WI38 (cell line): ENCODE measurements at regions not wholly inside any gene's neighbourhood (a gene's known extent, or its start where the extent isn't known, plus 50 kb on each side); places are given as distances from the start of the nearest gene placed in this dataset.
"Not testable (repeated sequence)": the region's sequence is repeated elsewhere in the genome, so short reads cannot be mapped to it uniquely, and the experiment has no call there.

Experiments used
- H3K4me3 ChIP-seq: 2 replicates; pipeline ENCODE4 v1.5.1; 2011; ENCODE audit warnings: low read depth, mild to moderate bottlenecking, control low read depth, low read length
- TF ChIP-seq, protein P1 (sequence below): IDR thresholded peaks from 2 replicates; pipeline ENCODE4 v1.5.1; 2012; ENCODE audit warnings: low read depth, mild to moderate bottlenecking, control low read depth, low read length

- TF ChIP-seq, protein P1, sequence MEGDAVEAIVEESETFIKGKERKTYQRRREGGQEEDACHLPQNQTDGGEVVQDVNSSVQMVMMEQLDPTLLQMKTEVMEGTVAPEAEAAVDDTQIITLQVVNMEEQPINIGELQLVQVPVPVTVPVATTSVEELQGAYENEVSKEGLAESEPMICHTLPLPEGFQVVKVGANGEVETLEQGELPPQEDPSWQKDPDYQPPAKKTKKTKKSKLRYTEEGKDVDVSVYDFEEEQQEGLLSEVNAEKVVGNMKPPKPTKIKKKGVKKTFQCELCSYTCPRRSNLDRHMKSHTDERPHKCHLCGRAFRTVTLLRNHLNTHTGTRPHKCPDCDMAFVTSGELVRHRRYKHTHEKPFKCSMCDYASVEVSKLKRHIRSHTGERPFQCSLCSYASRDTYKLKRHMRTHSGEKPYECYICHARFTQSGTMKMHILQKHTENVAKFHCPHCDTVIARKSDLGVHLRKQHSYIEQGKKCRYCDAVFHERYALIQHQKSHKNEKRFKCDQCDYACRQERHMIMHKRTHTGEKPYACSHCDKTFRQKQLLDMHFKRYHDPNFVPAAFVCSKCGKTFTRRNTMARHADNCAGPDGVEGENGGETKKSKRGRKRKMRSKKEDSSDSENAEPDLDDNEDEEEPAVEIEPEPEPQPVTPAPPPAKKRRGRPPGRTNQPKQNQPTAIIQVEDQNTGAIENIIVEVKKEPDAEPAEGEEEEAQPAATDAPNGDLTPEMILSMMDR = no peak
- no peak overlapping the region for H3K4me3 ChIP-seq
Observed at GRCh38 chr6:68167604-68168003, 467.5 kb upstream of the ADGRB3 start.

GRCh38 chr6:68160812-68161211, 474.3 kb upstream of the ADGRB3 start:
- H3K4me3 ChIP-seq = not testable (repeated sequence)

DNA sequence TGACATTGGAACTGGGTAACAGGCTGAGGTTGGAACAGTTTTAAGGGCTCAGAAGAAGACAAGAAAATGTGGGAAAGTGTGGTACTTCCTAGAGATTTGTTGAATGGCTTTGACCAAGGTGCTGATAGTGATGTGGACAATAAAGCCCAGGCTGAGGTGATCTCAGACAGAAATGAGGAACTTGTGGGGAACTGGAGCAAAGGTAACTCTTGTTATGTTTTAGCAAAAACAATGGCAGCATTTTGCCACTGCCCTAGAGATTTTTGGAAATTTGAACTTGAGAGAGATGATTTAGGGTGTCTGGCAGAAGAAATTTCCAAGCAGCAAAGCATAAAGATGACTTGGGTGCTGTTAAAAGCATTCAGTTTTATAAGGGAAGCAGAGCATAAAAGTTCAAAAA, 474.7 kb upstream of the ADGRB3 start:
- no peak overlapping the region for H3K4me3 ChIP-seq
- TF ChIP-seq, protein P1 = no peak

DNA sequence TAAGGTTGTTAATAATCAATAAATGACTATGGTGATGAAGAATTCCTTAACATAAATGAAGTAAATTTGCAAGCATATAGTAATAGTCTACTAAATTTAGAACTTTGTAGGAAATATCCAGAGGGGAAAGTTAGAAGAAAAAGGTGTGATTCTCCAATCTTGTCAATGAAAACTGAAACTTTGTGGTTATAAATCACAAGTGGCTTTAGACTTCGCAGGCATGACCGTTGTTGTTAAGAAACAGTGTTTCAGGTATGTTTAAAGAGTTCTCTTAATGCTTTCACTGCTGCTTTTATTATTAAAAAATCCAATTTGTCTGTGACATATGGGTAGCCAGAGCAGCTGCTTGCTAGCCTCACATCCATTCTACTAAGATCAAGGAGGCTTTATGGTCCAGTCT, 475.6 kb upstream of the ADGRB3 start:
- TF ChIP-seq, protein P1 = no peak
- H3K4me3 ChIP-seq = no peak overlapping the region

GRCh38 chr6:68158256-68158655, 476.8 kb upstream of the ADGRB3 start:
- TF ChIP-seq, protein P1 = no peak
- no peak overlapping the region for H3K4me3 ChIP-seq

GRCh38 chr6:68144667-68145066, 490.4 kb upstream of the ADGRB3 start:
- no peak overlapping the region for H3K4me3 ChIP-seq
- TF ChIP-seq, protein P1 = no peak

GRCh38 chr6:68141190-68141589, 493.9 kb upstream of the ADGRB3 start:
- TF ChIP-seq, protein P1 = no peak
- no peak overlapping the region for H3K4me3 ChIP-seq

DNA sequence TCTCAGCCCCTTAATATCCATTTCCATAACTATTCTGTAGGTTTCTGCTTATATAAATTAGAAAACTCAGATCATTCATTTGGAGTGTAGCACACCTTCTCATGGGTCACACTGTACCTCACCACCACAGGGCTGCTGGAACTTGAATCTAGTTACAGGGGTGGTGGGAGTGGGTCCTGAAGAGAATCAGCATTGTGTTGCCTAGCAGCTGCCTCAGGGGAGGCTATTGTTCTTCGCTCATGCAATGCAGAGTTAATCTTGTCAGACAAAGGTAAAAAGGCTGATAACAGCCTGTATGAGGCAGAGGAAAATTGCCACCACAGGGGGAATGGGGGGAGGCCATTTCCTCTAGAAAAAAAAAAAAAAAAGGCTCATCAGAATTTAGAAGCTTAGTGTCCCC, 496.0 kb upstream of the ADGRB3 start:
- TF ChIP-seq, protein P1 = no peak
- H3K4me3 ChIP-seq = no peak overlapping the region
